ENCODE measurements at regions not wholly inside any gene's neighbourhood (a gene's known extent, or its start where the extent isn't known, plus 50 kb on each side); places are given as distances from the start of the nearest gene placed in this dataset.
"Not testable (repeated sequence)": the region's sequence is repeated elsewhere in the genome, so short reads cannot be mapped to it uniquely, and the experiment has no call there.

- TF ChIP-seq SNAI2 (CRISPR knock-in tag; IDR thresholded peaks at IDR 0.05); ZFP3 (CRISPR knock-in tag; IDR thresholded peaks at IDR 0.05); CSRNP3 (CRISPR knock-in tag; IDR thresholded peaks at IDR 0.05); ZFP30 (CRISPR knock-in tag; IDR thresholded peaks at IDR 0.05); PPARA (CRISPR knock-in tag; IDR thresholded peaks at IDR 0.05; ENCODE audit: borderline replicate concordance); ARNTL (CRISPR knock-in tag; IDR thresholded peaks at IDR 0.05; ENCODE audit: borderline replicate concordance, low read depth); POU6F1 (CRISPR knock-in tag; IDR thresholded peaks at IDR 0.05; ENCODE audit: borderline replicate concordance, low read depth); RARB (CRISPR knock-in tag; IDR thresholded peaks at IDR 0.05): not testable (repeated sequence)
Observed at GRCh38 chr4:125797621-125798020, 482.9 kb downstream of the FAT4 start.
